Endodermal cell (in vitro differentiated cells): ENCODE measurements at regions not wholly inside any gene's neighbourhood (a gene's known extent, or its start where the extent isn't known, plus 50 kb on each side); places are given as distances from the start of the nearest gene placed in this dataset.

ENCODE experiments used
- DNase-seq: peaks from one replicate; pipeline ENCODE4 v3.0.0-alpha.2; 2017
- H3K27ac ChIP-seq: 2 replicates; pipeline ENCODE4 v1.5.1; 2013; ENCODE audit warnings: mild to moderate bottlenecking, low read depth, low read length, moderate library complexity
- H3K27me3 ChIP-seq: 2 replicates; pipeline ENCODE4 v1.6.1; 2013; ENCODE audit warnings: mild to moderate bottlenecking, low read length, moderate library complexity; ENCODE audit not compliant: insufficient read depth, control insufficient read depth, poor library complexity, severe bottlenecking
- H3K36me3 ChIP-seq: 2 replicates; pipeline ENCODE4 v1.7.0; 2013; ENCODE audit warnings: mild to moderate bottlenecking, low read length, moderate library complexity; ENCODE audit not compliant: control insufficient read depth, insufficient read depth
- H3K4me1 ChIP-seq: one replicate; pipeline ENCODE4 v1.7.0; 2013; ENCODE audit warnings: low read length; ENCODE audit not compliant: control insufficient read depth, insufficient read depth
- H3K4me3 ChIP-seq: 2 replicates; pipeline ENCODE4 v1.5.1; 2013; ENCODE audit warnings: mild to moderate bottlenecking, low read length, moderate library complexity
- H3K9ac ChIP-seq: 2 replicates; pipeline ENCODE4 v1.6.1; 2013; ENCODE audit warnings: mild to moderate bottlenecking, low read length, moderate library complexity; ENCODE audit not compliant: poor library complexity, severe bottlenecking; ENCODE audit errors: extremely low read depth
- H3K9me3 ChIP-seq: 2 replicates; pipeline ENCODE4 v1.6.1; 2013; ENCODE audit warnings: mild to moderate bottlenecking, low read length, moderate library complexity; ENCODE audit not compliant: control insufficient read depth
- H3K27ac Mint-ChIP-seq: 2 replicates; pipeline ENCODE4 v1.8.0; 2020; ENCODE audit warnings: mixed read lengths
- H3K27me3 Mint-ChIP-seq: 2 replicates; pipeline ENCODE4 v1.8.0; 2021; ENCODE audit warnings: mild to moderate bottlenecking, mixed read lengths; ENCODE audit not compliant: insufficient read depth
- H3K36me3 Mint-ChIP-seq: 2 replicates; pipeline ENCODE4 v1.8.0; 2020; ENCODE audit warnings: low read depth, mixed read lengths
- H3K4me1 Mint-ChIP-seq: 2 replicates; pipeline ENCODE4 v1.8.0; 2020; ENCODE audit warnings: mixed read lengths
- H3K4me3 Mint-ChIP-seq: 2 replicates; pipeline ENCODE4 v1.8.0; 2020; ENCODE audit warnings: mild to moderate bottlenecking, moderate library complexity, mixed read lengths
- H3K9me3 Mint-ChIP-seq: 2 replicates; pipeline ENCODE4 v1.8.0; 2020; ENCODE audit warnings: mild to moderate bottlenecking, mixed read lengths
- WGBS, 2 experiments: methylation state at CpG; one replicate each; pipeline versions ENCODE4 v1.1.5 to v1.1.7; 2013; ENCODE audit warnings: missing lambda C conversion rate in 2 of 2, mixed read lengths in 1 of 2; ENCODE audit not compliant: insufficient coverage in 1 of 2, insufficient read length in 1 of 2; 5-methylcytosine and 5-hydroxymethylcytosine counted together
- TF ChIP-seq, protein P1 (sequence below): fragments of 200-600 bp; sonication (generic); conservative IDR thresholded peaks from 2 replicates; pipeline ENCODE4 v1.5.0; 2021; ENCODE audit warnings: antibody characterized with exemption, mild to moderate bottlenecking

- no peaks in the 10 kb centered on the region for H3K9me3 Mint-ChIP-seq
- DNase-seq, result no peak
- Histone ChIP-seq H3K4me3 (no peak overlapping the region), H3K27ac (no peak overlapping the region), H3K9ac (no peak overlapping the region), H3K9me3 (no peaks in the 10 kb centered on the region), H3K27me3 (no peaks in the 10 kb centered on the region), H3K36me3 (no peaks in the 10 kb centered on the region), H3K4me1 (peaks cover 40% of the 10 kb centered on the region)
- WGBS, 2 experiments, result 91 to 94% methylated on average over 2 of the region's 2 CpGs
- H3K36me3 Mint-ChIP-seq, result no peaks in the 10 kb centered on the region
- TF ChIP-seq, protein P1, sequence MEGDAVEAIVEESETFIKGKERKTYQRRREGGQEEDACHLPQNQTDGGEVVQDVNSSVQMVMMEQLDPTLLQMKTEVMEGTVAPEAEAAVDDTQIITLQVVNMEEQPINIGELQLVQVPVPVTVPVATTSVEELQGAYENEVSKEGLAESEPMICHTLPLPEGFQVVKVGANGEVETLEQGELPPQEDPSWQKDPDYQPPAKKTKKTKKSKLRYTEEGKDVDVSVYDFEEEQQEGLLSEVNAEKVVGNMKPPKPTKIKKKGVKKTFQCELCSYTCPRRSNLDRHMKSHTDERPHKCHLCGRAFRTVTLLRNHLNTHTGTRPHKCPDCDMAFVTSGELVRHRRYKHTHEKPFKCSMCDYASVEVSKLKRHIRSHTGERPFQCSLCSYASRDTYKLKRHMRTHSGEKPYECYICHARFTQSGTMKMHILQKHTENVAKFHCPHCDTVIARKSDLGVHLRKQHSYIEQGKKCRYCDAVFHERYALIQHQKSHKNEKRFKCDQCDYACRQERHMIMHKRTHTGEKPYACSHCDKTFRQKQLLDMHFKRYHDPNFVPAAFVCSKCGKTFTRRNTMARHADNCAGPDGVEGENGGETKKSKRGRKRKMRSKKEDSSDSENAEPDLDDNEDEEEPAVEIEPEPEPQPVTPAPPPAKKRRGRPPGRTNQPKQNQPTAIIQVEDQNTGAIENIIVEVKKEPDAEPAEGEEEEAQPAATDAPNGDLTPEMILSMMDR, result no peak
- H3K4me1 Mint-ChIP-seq, result peaks cover 58% of the 10 kb centered on the region
- H3K27ac Mint-ChIP-seq, result no peak overlapping the region
- H3K4me3 Mint-ChIP-seq, result no peak overlapping the region
- H3K27me3 Mint-ChIP-seq, result peaks cover 30% of the 10 kb centered on the region
Observed at GRCh38 chr18:61639886-61640285, 252.9 kb downstream of the RNF152 start.

GRCh38 chr18:61637905-61638595 is 254.8 kb downstream of the RNF152 start:
- H3K27ac Mint-ChIP-seq, result peak overlapping the region; percentile 79
- H3K4me1 Mint-ChIP-seq, result peaks cover 51% of the 10 kb centered on the region
- TF ChIP-seq, protein P1, result no peak
- 21 to 29% methylated on average over 2 to 4 of the region's 4 CpGs for WGBS, 2 experiments
- Histone ChIP-seq H3K27ac (no peak overlapping the region), H3K4me3 (no peak overlapping the region), H3K36me3 (no peaks in the 10 kb centered on the region), H3K9ac (no peak overlapping the region), H3K4me1 (peaks cover 31% of the 10 kb centered on the region), H3K9me3 (no peaks in the 10 kb centered on the region), H3K27me3 (no peaks in the 10 kb centered on the region)
- no peaks in the 10 kb centered on the region for H3K9me3 Mint-ChIP-seq
- no peaks in the 10 kb centered on the region for H3K36me3 Mint-ChIP-seq
- DNase-seq, result peak; percentile 84
- H3K4me3 Mint-ChIP-seq, result peak overlapping the region; percentile 24
- peaks cover 32% of the 10 kb centered on the region for H3K27me3 Mint-ChIP-seq

- peak overlapping the region; percentile 39 for H3K27ac Mint-ChIP-seq
- H3K27me3 Mint-ChIP-seq, result peaks cover 37% of the 10 kb centered on the region
Observed at GRCh38 chr18:61637319-61637718, 255.5 kb downstream of the RNF152 start.

More at GRCh38 chr18:61637319-61637718, 255.5 kb downstream of the RNF152 start:
- no peaks in the 10 kb centered on the region for H3K9me3 Mint-ChIP-seq
- no peak overlapping the region for H3K27ac ChIP-seq
- H3K36me3 Mint-ChIP-seq, result peaks cover 2% of the 10 kb centered on the region
- peak; percentile 89 for DNase-seq
- H3K9me3 ChIP-seq, result no peaks in the 10 kb centered on the region
- 23 to 49% methylated on average over 2 to 8 of the region's 8 CpGs for WGBS, 2 experiments
- no peak overlapping the region for H3K4me3 ChIP-seq
- H3K4me3 Mint-ChIP-seq, result peak overlapping the region; percentile 14
- H3K27me3 ChIP-seq, result no peaks in the 10 kb centered on the region
- TF ChIP-seq, protein P1, result peak; percentile 69
- no peaks in the 10 kb centered on the region for H3K36me3 ChIP-seq
- peaks cover 47% of the 10 kb centered on the region for H3K4me1 Mint-ChIP-seq
- H3K4me1 ChIP-seq, result peaks cover 31% of the 10 kb centered on the region
- H3K9ac ChIP-seq, result peak overlapping the region; percentile 40
